ENCODE measurements at regions not wholly inside any gene's neighbourhood (a gene's known extent, or its start where the extent isn't known, plus 50 kb on each side); places are given as distances from the start of the nearest gene placed in this dataset.
"Not testable (repeated sequence)": the region's sequence is repeated elsewhere in the genome, so short reads cannot be mapped to it uniquely, and the experiment has no call there.

DNA sequence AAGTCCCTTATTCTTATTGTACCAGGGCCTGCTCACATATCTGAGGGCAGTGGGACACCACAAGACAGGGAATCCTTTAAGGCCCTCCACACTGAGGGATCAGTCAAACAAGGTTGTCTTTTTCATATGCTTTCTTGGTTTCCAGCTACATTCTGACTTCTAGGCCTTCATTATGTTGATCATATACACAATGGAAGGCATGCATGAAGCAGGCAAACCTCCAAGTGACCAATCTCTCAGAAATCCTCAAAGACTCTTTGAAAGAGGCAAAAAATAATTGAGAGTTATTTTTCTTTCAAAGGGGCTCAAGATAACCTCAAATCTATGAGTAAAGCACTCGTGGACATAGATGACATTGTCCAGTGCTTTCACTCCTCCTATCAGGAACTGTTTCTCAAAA lies 1195.9 kb upstream of the ACO1 start:
- DNase-seq (ENCODE audit: insufficient read length, low spot score) (no peak), FAIRE-seq (no peak)
- TF ChIP-seq, protein P1, sequence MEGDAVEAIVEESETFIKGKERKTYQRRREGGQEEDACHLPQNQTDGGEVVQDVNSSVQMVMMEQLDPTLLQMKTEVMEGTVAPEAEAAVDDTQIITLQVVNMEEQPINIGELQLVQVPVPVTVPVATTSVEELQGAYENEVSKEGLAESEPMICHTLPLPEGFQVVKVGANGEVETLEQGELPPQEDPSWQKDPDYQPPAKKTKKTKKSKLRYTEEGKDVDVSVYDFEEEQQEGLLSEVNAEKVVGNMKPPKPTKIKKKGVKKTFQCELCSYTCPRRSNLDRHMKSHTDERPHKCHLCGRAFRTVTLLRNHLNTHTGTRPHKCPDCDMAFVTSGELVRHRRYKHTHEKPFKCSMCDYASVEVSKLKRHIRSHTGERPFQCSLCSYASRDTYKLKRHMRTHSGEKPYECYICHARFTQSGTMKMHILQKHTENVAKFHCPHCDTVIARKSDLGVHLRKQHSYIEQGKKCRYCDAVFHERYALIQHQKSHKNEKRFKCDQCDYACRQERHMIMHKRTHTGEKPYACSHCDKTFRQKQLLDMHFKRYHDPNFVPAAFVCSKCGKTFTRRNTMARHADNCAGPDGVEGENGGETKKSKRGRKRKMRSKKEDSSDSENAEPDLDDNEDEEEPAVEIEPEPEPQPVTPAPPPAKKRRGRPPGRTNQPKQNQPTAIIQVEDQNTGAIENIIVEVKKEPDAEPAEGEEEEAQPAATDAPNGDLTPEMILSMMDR (IDR thresholded peaks at IDR 0.05; ENCODE audit: insufficient read depth, missing control alignments) = no peak

DNA sequence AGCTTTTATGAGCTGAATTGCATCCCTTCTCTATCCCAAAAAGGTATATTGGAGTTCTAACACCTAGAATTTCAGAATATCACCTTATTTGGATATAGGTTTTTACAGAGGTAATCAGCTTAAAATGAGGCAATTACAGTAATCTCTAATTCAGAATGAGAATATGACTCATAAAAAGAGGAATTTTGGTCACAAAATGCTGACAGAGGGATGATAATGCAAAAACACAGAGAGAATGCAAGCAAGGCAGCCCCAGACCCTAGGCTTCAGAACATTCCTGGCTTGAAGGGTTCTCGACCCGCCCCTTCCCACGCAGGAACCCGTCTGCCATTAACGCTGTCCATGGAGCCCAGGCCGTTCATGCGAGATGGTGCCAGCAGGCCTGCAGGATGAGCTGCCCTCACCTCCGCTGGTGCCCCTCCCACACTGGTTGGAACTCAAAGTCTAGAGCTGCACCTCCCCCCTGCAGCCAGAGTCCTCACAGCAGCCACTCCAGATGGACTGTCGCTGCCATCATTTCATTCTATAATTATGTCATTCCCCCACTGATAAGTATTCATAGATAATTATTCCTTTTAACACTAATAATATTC lies 1173.4 kb upstream of the ACO1 start:
- FAIRE-seq (no peak), DNase-seq (ENCODE audit: insufficient read length, low spot score) (no peak)
- TF ChIP-seq, protein P1 (IDR thresholded peaks at IDR 0.05; ENCODE audit: insufficient read depth, missing control alignments) = no peak

DNA sequence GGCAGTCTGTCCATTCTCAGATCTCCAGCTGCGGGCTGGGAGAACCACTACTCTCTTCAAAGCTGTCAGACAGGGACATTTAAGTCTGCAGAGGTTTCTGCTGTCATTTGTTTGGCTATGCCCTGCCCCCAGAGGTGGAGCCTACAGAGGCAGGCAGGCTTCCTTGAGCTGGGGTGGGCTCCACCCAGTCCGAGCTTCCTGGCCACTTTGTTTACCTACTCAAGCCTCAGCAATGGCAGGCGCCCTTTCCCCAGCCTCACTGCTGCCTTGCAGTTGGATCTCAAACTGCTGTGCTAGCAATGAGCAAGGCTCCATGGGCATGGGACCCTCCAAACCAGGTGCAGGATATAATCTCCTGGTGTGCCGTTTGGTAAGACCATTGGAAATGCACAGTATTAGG lies 1154.5 kb upstream of the ACO1 start:
- DNase-seq (ENCODE audit: insufficient read length, low spot score); FAIRE-seq: not testable (repeated sequence)

DNA sequence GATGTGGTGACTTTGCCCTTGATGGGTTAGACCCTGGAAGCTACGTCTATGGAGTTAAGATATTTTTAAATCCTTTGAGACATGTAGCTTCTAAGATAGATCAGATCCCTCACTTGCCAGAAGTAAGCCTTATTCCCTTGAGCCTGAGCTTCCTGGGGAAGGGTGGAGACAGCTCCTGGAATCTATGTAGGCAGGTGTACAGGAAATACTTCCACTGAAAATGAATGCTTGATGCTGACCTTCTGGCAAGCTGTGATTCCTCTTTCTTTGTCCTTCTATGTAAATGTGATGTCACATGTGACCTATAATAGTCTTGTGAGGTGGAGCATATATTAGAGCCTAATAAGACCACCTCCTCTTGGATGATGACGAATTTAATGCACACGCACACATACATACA lies 1152.0 kb upstream of the ACO1 start:
- DNase-seq (ENCODE audit: insufficient read length, low spot score) (no peak), FAIRE-seq (no peak)
- TF ChIP-seq, protein P1 (IDR thresholded peaks at IDR 0.05; ENCODE audit: insufficient read depth, missing control alignments) = no peak

DNA sequence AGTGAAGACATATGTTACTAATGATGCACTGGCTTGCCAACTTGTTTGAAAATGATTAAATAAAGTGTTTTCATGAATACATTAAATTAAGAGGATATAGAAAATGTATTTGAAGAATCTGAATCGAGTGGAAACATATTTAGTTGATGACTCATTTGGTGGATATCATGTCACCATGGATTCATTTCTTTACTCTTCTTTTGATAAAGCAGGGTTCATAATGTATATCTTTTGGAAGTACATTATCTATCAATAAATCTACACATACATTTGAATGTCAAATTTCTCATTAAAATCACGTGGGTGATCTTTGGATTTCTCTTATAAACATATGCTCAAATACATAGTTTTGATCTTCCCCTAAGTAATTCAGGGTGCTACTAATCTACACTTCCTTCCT lies 1148.1 kb upstream of the ACO1 start:
- DNase-seq (ENCODE audit: insufficient read length, low spot score) (no peak), FAIRE-seq (peak; percentile 11)
- TF ChIP-seq, protein P1 (IDR thresholded peaks at IDR 0.05; ENCODE audit: insufficient read depth, missing control alignments) = no peak

DNA sequence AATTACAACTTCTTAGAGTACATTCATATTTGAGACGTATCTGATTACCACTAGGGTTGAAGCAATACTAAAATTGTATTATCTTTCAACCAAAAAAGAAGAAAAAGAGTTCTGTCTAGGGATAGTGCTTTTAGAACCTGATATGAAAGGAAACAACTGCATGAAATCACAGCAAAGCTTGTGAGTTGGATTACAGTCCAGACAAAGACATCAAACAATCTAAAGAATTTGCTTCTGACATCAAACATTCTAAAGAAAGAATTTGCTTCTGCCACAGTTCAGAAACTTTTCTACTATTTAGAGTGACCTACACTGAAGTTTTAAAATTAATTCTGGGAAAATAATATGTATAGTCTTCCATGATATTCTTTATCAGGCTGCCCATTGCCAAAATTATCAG lies 1141.1 kb upstream of the ACO1 start:
- TF ChIP-seq, protein P1 (IDR thresholded peaks at IDR 0.05; ENCODE audit: insufficient read depth, missing control alignments) = no peak
- DNase-seq (ENCODE audit: insufficient read length, low spot score) = no peak
- FAIRE-seq = no peak

DNA sequence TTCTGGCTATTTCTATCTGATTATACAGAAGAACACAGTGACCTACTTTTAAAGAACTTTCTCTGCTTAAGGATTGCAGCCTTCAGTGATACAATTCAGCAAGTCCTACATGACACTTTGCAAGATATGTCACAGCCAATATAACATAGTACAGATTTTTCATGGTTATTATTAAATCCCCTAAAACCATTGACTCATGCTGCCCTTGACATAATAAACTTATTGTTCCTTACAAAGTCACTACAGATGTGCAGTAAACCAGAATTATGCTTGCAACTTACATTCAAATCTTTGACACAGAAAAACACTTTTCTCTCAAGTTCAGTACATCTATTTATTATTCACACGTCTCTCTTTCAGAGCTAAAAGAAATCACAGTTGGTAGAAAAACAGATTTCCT lies 1136.3 kb upstream of the ACO1 start:
- FAIRE-seq = peak; percentile 66
- no peak for DNase-seq (ENCODE audit: insufficient read length, low spot score)
- TF ChIP-seq, protein P1 (IDR thresholded peaks at IDR 0.05; ENCODE audit: insufficient read depth, missing control alignments) = no peak

DNA sequence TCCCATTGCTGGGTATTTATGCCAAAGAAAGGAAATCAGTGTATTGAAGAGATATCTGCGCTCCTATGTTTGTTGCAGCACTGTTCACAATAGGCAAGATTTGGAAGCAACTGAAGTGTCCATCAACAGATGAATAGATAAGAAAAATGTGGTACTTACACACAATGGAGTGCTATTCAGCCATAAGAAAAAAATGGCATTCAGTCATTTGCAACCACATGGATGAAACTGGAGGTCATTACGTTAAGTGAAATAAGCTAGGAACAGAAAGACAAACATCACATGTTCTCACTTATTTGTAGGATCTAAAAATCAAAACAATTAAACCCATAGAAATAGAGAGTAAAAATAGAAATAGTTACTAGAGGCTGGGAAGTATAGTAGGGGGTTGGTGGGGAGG lies 1133.1 kb upstream of the ACO1 start:
- TF ChIP-seq, protein P1 (IDR thresholded peaks at IDR 0.05; ENCODE audit: insufficient read depth, missing control alignments) = no peak
- FAIRE-seq (no peak), DNase-seq (ENCODE audit: insufficient read length, low spot score) (no peak)

All from D721Med (cell line).